ENCODE measurements at regions not wholly inside any gene's neighbourhood (a gene's known extent, or its start where the extent isn't known, plus 50 kb on each side); places are given as distances from the start of the nearest gene placed in this dataset.

GRCh38 chr1:214980921-214981320 lies 101.6 kb upstream of the KCNK2 start:
- H3K27ac Mint-ChIP-seq, result no peak overlapping the region
- ChIA-PET POLR2A (interaction anchor here (0.6 kb wide), 1 partner anchor 41 kb away, joined by 7 read pairs; no protein-coding TSS in a partner anchor), CTCF (no interaction called here)
- peaks cover 12% of the 10 kb centered on the region for H3K4me1 Mint-ChIP-seq
- no peak overlapping the region for H3K4me3 Mint-ChIP-seq
- DNase-seq (ENCODE audit: low spot score), result no peak
- peaks cover 5% of the 10 kb centered on the region for H3K36me3 Mint-ChIP-seq
- peaks cover 8% of the 10 kb centered on the region for H3K9me3 Mint-ChIP-seq
- no peak for ATAC-seq
- no peaks in the 10 kb centered on the region for H3K27me3 Mint-ChIP-seq (ENCODE audit: low read depth)
- TF ChIP-seq MYBL2 (CRISPR knock-in tag; IDR thresholded peaks at IDR 0.05) (no peak), PREB (CRISPR knock-in tag; IDR thresholded peaks at IDR 0.05; ENCODE audit: borderline replicate concordance) (no peak), ZNF671 (CRISPR knock-in tag; IDR thresholded peaks at IDR 0.05) (no peak), FOXK1 (CRISPR knock-in tag; IDR thresholded peaks at IDR 0.05) (no peak), PRDM15 (CRISPR knock-in tag; IDR thresholded peaks at IDR 0.05) (no peak), IRF2 (CRISPR knock-in tag; IDR thresholded peaks at IDR 0.05; ENCODE audit: borderline replicate concordance, low read depth) (no peak), TP53 (CRISPR knock-in tag; IDR thresholded peaks at IDR 0.05) (no peak), HMGXB4 (CRISPR knock-in tag; IDR thresholded peaks at IDR 0.05) (no peak), NR2C2 (CRISPR knock-in tag; IDR thresholded peaks at IDR 0.05) (no peak), AFF4 (CRISPR knock-in tag; IDR thresholded peaks at IDR 0.05; ENCODE audit: borderline replicate concordance) (no peak), ARID4B (CRISPR knock-in tag; IDR thresholded peaks at IDR 0.05; ENCODE audit: borderline replicate concordance) (no peak), ZBTB43 (CRISPR knock-in tag; IDR thresholded peaks at IDR 0.05) (no peak), NR1H2 (CRISPR knock-in tag; IDR thresholded peaks at IDR 0.05) (no peak), RORB (CRISPR knock-in tag; IDR thresholded peaks at IDR 0.05) (no peak), RELA (CRISPR knock-in tag; IDR thresholded peaks at IDR 0.05; ENCODE audit: borderline replicate concordance) (no peak), ZSCAN18 (CRISPR knock-in tag; IDR thresholded peaks at IDR 0.05) (no peak), GTF2I (CRISPR knock-in tag; conservative IDR thresholded peaks at IDR 0.05) (no peak), CTCF (IDR thresholded peaks at IDR 0.05) (no peak), HMGA2 (CRISPR knock-in tag; IDR thresholded peaks at IDR 0.05) (no peak)

Data from WTC11 (cell line).